Endodermal cell (in vitro differentiated cells): ENCODE measurements at regions not wholly inside any gene's neighbourhood (a gene's known extent, or its start where the extent isn't known, plus 50 kb on each side); places are given as distances from the start of the nearest gene placed in this dataset.

Experiments used
- DNase-seq: peaks from one replicate; pipeline ENCODE4 v3.0.0-alpha.2; 2017
- H3K27ac ChIP-seq: 2 replicates; pipeline ENCODE4 v1.5.1; 2013; ENCODE audit warnings: mild to moderate bottlenecking, low read depth, low read length, moderate library complexity
- H3K27me3 ChIP-seq: 2 replicates; pipeline ENCODE4 v1.6.1; 2013; ENCODE audit warnings: mild to moderate bottlenecking, low read length, moderate library complexity; ENCODE audit not compliant: insufficient read depth, control insufficient read depth, poor library complexity, severe bottlenecking
- H3K36me3 ChIP-seq: 2 replicates; pipeline ENCODE4 v1.7.0; 2013; ENCODE audit warnings: mild to moderate bottlenecking, low read length, moderate library complexity; ENCODE audit not compliant: control insufficient read depth, insufficient read depth
- H3K4me1 ChIP-seq: one replicate; pipeline ENCODE4 v1.7.0; 2013; ENCODE audit warnings: low read length; ENCODE audit not compliant: control insufficient read depth, insufficient read depth
- H3K4me3 ChIP-seq: 2 replicates; pipeline ENCODE4 v1.5.1; 2013; ENCODE audit warnings: mild to moderate bottlenecking, low read length, moderate library complexity
- H3K9ac ChIP-seq: 2 replicates; pipeline ENCODE4 v1.6.1; 2013; ENCODE audit warnings: mild to moderate bottlenecking, low read length, moderate library complexity; ENCODE audit not compliant: poor library complexity, severe bottlenecking; ENCODE audit errors: extremely low read depth
- H3K9me3 ChIP-seq: 2 replicates; pipeline ENCODE4 v1.6.1; 2013; ENCODE audit warnings: mild to moderate bottlenecking, low read length, moderate library complexity; ENCODE audit not compliant: control insufficient read depth
- H3K27ac Mint-ChIP-seq: 2 replicates; pipeline ENCODE4 v1.8.0; 2020; ENCODE audit warnings: mixed read lengths
- H3K27me3 Mint-ChIP-seq: 2 replicates; pipeline ENCODE4 v1.8.0; 2021; ENCODE audit warnings: mild to moderate bottlenecking, mixed read lengths; ENCODE audit not compliant: insufficient read depth
- H3K36me3 Mint-ChIP-seq: 2 replicates; pipeline ENCODE4 v1.8.0; 2020; ENCODE audit warnings: low read depth, mixed read lengths
- H3K4me1 Mint-ChIP-seq: 2 replicates; pipeline ENCODE4 v1.8.0; 2020; ENCODE audit warnings: mixed read lengths
- H3K4me3 Mint-ChIP-seq: 2 replicates; pipeline ENCODE4 v1.8.0; 2020; ENCODE audit warnings: mild to moderate bottlenecking, moderate library complexity, mixed read lengths
- H3K9me3 Mint-ChIP-seq: 2 replicates; pipeline ENCODE4 v1.8.0; 2020; ENCODE audit warnings: mild to moderate bottlenecking, mixed read lengths
- WGBS, 2 experiments: methylation state at CpG; one replicate each; pipeline versions ENCODE4 v1.1.5 to v1.1.7; 2013; ENCODE audit warnings: missing lambda C conversion rate in 2 of 2, mixed read lengths in 1 of 2; ENCODE audit not compliant: insufficient coverage in 1 of 2, insufficient read length in 1 of 2; 5-methylcytosine and 5-hydroxymethylcytosine counted together
- TF ChIP-seq, protein P1 (sequence below): fragments of 200-600 bp; sonication (generic); conservative IDR thresholded peaks from 2 replicates; pipeline ENCODE4 v1.5.0; 2021; ENCODE audit warnings: antibody characterized with exemption, mild to moderate bottlenecking

DNA sequence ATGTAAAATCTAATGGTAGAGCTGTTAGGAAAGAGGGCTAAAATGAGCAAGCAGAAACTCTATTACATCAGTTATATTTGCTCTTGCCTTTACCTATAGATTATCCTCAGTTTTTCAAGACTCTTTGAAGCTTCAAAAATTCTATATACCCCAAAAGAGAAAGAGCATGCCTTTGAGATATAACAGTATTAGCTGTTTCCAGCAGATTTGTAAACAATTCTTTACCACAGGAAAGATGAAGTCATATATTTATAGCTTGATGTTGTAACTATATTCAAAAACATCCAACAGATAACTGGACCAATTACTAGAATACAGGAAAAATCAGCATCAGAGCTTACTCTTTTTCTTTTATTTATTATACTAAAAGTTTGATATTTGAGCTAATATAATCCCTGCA, 416.2 kb upstream of the TPK1 start:
- Mint-ChIP-seq H3K4me1 (no peaks in the 10 kb centered on the region), H3K4me3 (no peak overlapping the region), H3K9me3 (peaks cover 9% of the 10 kb centered on the region)

DNA sequence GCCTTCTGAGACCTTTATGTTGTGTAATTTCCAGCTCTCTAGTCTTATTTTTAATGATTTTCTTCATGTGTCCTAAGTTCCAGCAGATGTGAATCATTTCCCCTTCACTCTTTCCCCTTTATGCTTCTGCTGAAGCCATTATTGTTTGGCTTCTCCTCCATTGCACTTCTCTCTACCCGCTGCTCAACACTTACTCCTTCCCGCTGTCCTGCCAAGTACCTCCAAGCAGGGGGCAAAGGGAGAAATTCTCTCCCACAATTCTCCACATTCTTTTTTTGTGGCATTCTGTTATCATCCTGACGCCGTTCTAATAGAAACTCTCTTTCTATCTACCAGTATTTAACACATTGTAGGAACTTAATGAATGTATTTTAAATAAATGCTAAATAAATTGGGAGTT, 388.9 kb upstream of the TPK1 start:
- 19% methylated on average over 4 of the region's 4 CpGs; no CpG with 5 or more reads in 1 of the 2 experiments for WGBS, 2 experiments
- Histone ChIP-seq H3K9ac (no peak overlapping the region), H3K27ac (no peak overlapping the region), H3K27me3 (no peaks in the 10 kb centered on the region), H3K36me3 (no peaks in the 10 kb centered on the region), H3K4me3 (no peak overlapping the region), H3K4me1 (no peaks in the 10 kb centered on the region), H3K9me3 (no peaks in the 10 kb centered on the region)
- Mint-ChIP-seq H3K9me3 (no peaks in the 10 kb centered on the region), H3K36me3 (no peaks in the 10 kb centered on the region), H3K4me1 (peaks cover 2% of the 10 kb centered on the region), H3K27ac (no peak overlapping the region), H3K4me3 (no peak overlapping the region), H3K27me3 (no peaks in the 10 kb centered on the region)
- peak; percentile 78 for DNase-seq
- TF ChIP-seq, protein P1, sequence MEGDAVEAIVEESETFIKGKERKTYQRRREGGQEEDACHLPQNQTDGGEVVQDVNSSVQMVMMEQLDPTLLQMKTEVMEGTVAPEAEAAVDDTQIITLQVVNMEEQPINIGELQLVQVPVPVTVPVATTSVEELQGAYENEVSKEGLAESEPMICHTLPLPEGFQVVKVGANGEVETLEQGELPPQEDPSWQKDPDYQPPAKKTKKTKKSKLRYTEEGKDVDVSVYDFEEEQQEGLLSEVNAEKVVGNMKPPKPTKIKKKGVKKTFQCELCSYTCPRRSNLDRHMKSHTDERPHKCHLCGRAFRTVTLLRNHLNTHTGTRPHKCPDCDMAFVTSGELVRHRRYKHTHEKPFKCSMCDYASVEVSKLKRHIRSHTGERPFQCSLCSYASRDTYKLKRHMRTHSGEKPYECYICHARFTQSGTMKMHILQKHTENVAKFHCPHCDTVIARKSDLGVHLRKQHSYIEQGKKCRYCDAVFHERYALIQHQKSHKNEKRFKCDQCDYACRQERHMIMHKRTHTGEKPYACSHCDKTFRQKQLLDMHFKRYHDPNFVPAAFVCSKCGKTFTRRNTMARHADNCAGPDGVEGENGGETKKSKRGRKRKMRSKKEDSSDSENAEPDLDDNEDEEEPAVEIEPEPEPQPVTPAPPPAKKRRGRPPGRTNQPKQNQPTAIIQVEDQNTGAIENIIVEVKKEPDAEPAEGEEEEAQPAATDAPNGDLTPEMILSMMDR, result no peak

More for the DNA sequence above, 416.2 kb upstream of the TPK1 start:
- Histone ChIP-seq H3K27ac (no peak overlapping the region), H3K4me1 (no peaks in the 10 kb centered on the region), H3K27me3 (no peaks in the 10 kb centered on the region), H3K4me3 (no peak overlapping the region), H3K9ac (no peak overlapping the region), H3K9me3 (no peaks in the 10 kb centered on the region), H3K36me3 (no peaks in the 10 kb centered on the region)
- DNase-seq, result no peak
- no peaks in the 10 kb centered on the region for H3K36me3 Mint-ChIP-seq
- TF ChIP-seq, protein P1, result no peak
- no peaks in the 10 kb centered on the region for H3K27me3 Mint-ChIP-seq
- no peak overlapping the region for H3K27ac Mint-ChIP-seq

DNA sequence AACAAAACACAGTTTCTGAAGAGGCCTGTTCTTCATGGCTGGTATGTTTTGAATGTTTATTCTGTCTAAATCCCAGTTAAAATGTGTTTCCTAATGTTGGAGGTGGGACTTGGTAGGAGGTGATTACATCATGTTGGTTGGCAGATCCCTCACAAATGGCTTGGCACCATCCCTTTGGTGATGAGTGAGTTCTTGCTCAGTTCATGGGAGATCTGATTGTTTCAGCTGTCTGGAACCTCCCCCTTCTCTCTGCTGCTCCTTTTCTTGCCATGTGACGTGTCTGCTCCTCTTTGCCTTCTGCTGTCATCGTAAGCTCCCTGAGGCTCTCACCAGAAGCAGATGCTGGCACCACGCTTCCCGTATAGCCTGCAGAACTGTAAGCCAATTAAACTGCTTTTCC, 383.6 kb upstream of the TPK1 start:
- Histone ChIP-seq H3K27me3 (no peaks in the 10 kb centered on the region), H3K4me1 (no peaks in the 10 kb centered on the region), H3K9me3 (no peaks in the 10 kb centered on the region), H3K4me3 (no peak overlapping the region), H3K36me3 (no peaks in the 10 kb centered on the region), H3K27ac (no peak overlapping the region), H3K9ac (no peak overlapping the region)
- WGBS, 2 experiments, result 91 to 97% methylated on average over 4 of the region's 4 CpGs
- no peaks in the 10 kb centered on the region for H3K36me3 Mint-ChIP-seq
- TF ChIP-seq, protein P1, result no peak
- no peak for DNase-seq
- H3K4me3 Mint-ChIP-seq, result no peak overlapping the region
- no peaks in the 10 kb centered on the region for H3K27me3 Mint-ChIP-seq
- H3K4me1 Mint-ChIP-seq, result no peaks in the 10 kb centered on the region
- H3K27ac Mint-ChIP-seq, result no peak overlapping the region
- H3K9me3 Mint-ChIP-seq, result no peaks in the 10 kb centered on the region
